H1 (cell line): ENCODE measurements at regions not wholly inside any gene's neighbourhood (a gene's known extent, or its start where the extent isn't known, plus 50 kb on each side); places are given as distances from the start of the nearest gene placed in this dataset.

ENCODE experiments used
- CTCF ChIA-PET: fragments of 300-600 bp; sonication (Branson Sonifier 250); formaldehyde crosslinking; loops from one replicate; lab custom pipeline; 2021; ENCODE audit not compliant: partially characterized antibody; lab: Charles Lee
- POLR2A ChIA-PET: fragments of 300-600 bp; sonication (Branson Sonifier 250); formaldehyde crosslinking; loops from one replicate; lab custom pipeline; 2021; ENCODE audit warnings: inconsistent platforms; ENCODE audit not compliant: partially characterized antibody; lab: Charles Lee
- DNase-seq, 2 experiments: peaks; one replicate each; pipeline versions ENCODE4 v3.0.0 to v3.0.0-alpha.2; 2010 to 2022; ENCODE audit warnings: low spot score in 2 of 2, low read depth in 1 of 2, mixed read lengths in 1 of 2
- FAIRE-seq: peaks from 2 replicates; lab custom pipeline; 2011; peaks lifted over from hg19 to GRCh38; lab: Jason Lieb, UNC
- H2AFZ ChIP-seq: 2 replicates; pipeline ENCODE4 v1.8.1; 2012; ENCODE audit warnings: low read length, inconsistent platforms
- H2AK5ac ChIP-seq: 2 replicates; pipeline ENCODE4 v1.6.1; 2013; ENCODE audit warnings: low read depth, low read length
- H2BK120ac ChIP-seq: replicated peaks from 2 replicates; pipeline ENCODE3; 2013; ENCODE audit warnings: low read depth, low read length, inconsistent platforms
- H2BK12ac ChIP-seq: 2 replicates; pipeline ENCODE4 v1.6.1; 2013; ENCODE audit warnings: low read depth, low read length
- H2BK15ac ChIP-seq: 2 replicates; pipeline ENCODE4 v1.6.1; 2013; ENCODE audit warnings: low read length
- H2BK20ac ChIP-seq: 2 replicates; pipeline ENCODE4 v1.6.1; 2013; ENCODE audit warnings: low read length
- H2BK5ac ChIP-seq: 2 replicates; pipeline ENCODE4 v1.6.1; 2013; ENCODE audit warnings: low read depth, low read length
- H3K14ac ChIP-seq: 2 replicates; pipeline ENCODE4 v1.6.1; 2013; ENCODE audit warnings: inconsistent platforms; ENCODE audit not compliant: insufficient read length
- H3K18ac ChIP-seq: 2 replicates; pipeline ENCODE4 v1.6.1; 2013; ENCODE audit warnings: low read length; ENCODE audit errors: extremely low read depth
- H3K23ac ChIP-seq: 2 replicates; pipeline ENCODE4 v1.6.1; 2013; ENCODE audit warnings: inconsistent platforms; ENCODE audit not compliant: insufficient read length
- H3K23me2 ChIP-seq: 2 replicates; pipeline ENCODE4 v1.6.1; 2013; ENCODE audit warnings: low read depth, low read length
- H3K27ac ChIP-seq: 2 replicates; pipeline ENCODE4 v1.6.1; 2011; ENCODE audit warnings: low read depth, low read length, inconsistent platforms
- H3K27me3 ChIP-seq, 4 experiments: replicated peaks in 1 of 4; 1 replicate in 1 of 4; 2 replicates in 3 of 4; pipeline versions ENCODE4 v1.6.1 to v1.8.1; 2011 to 2013; ENCODE audit warnings: low read length in 3 of 4, mild to moderate bottlenecking in 3 of 4, inconsistent platforms in 2 of 4, mixed read lengths in 2 of 4, moderate library complexity in 1 of 4; ENCODE audit not compliant: control insufficient read depth in 3 of 4, insufficient read depth in 3 of 4; ENCODE audit errors: extremely low read depth in 1 of 4
- H3K36me3 ChIP-seq, 4 experiments: 2 replicates each; pipeline versions ENCODE4 v1.6.1 to v1.8.1; 2011 to 2013; ENCODE audit warnings: mild to moderate bottlenecking in 4 of 4, low read length in 3 of 4, moderate library complexity in 2 of 4, control low read depth in 1 of 4, inconsistent platforms in 1 of 4; ENCODE audit not compliant: insufficient read depth in 4 of 4, control insufficient read depth in 2 of 4
- H3K4ac ChIP-seq: replicated peaks from 2 replicates; pipeline ENCODE3; 2013; ENCODE audit warnings: low read length, low read depth, mixed read lengths, inconsistent platforms; ENCODE audit not compliant: insufficient read length
- H3K4me1 ChIP-seq, 4 experiments: replicated peaks in 1 of 4; 1 replicate in 1 of 4; 2 replicates in 3 of 4; pipeline versions ENCODE4 v1.6.1 to v1.8.1; 2011 to 2013; ENCODE audit warnings: low read length in 3 of 4, inconsistent platforms in 2 of 4, mixed read lengths in 1 of 4; ENCODE audit not compliant: insufficient read depth in 4 of 4, control insufficient read depth in 3 of 4
- H3K4me2 ChIP-seq, 2 experiments: 2 replicates each; pipeline versions ENCODE4 v1.6.1 to v1.8.1; 2011 to 2013; ENCODE audit warnings: low read depth in 2 of 2, low read length in 2 of 2, control low read depth in 1 of 2, inconsistent platforms in 1 of 2, mild to moderate bottlenecking in 1 of 2; ENCODE audit not compliant: insufficient read depth in 1 of 2
- H3K4me3 ChIP-seq, 4 experiments: fragments of 200-600, 300-600 bp in 1 of 4; sonication (generic), shearing (Covaris generic), sonication (Bioruptor Twin) in 1 of 4; 2 replicates each; pipeline versions ENCODE4 v1.5.1 to v1.8.1; 2011 to 2016; ENCODE audit warnings: low read length in 4 of 4, low read depth in 3 of 4, control low read depth in 2 of 4, inconsistent platforms in 2 of 4, mild to moderate bottlenecking in 2 of 4, mixed read lengths in 1 of 4, moderate library complexity in 1 of 4; ENCODE audit not compliant: insufficient read depth in 2 of 4; ENCODE audit errors: extremely low read depth in 1 of 4
- H3K56ac ChIP-seq: replicated peaks from 2 replicates; pipeline ENCODE3; 2013; ENCODE audit warnings: low read depth, mild to moderate bottlenecking, mixed read lengths, low read length, inconsistent platforms; ENCODE audit not compliant: insufficient read length
- H3K79me1 ChIP-seq: 2 replicates; pipeline ENCODE4 v1.6.1; 2013; ENCODE audit warnings: low read depth, low read length, control low read depth
- H3K79me2 ChIP-seq, 2 experiments: 2 replicates each; pipeline versions ENCODE4 v1.6.1 to v1.8.1; 2012 to 2013; ENCODE audit warnings: low read length in 2 of 2, mild to moderate bottlenecking in 2 of 2, inconsistent platforms in 1 of 2; ENCODE audit not compliant: insufficient read depth in 2 of 2, control insufficient read depth in 1 of 2
- H3K9ac ChIP-seq, 4 experiments: replicated peaks in 1 of 4; 1 replicate in 1 of 4; 2 replicates in 3 of 4; pipeline versions ENCODE4 v1.6.1 to v1.8.1; 2011 to 2013; ENCODE audit warnings: low read depth in 3 of 4, low read length in 3 of 4, control low read depth in 2 of 4, mild to moderate bottlenecking in 2 of 4, moderate library complexity in 2 of 4, inconsistent platforms in 1 of 4; ENCODE audit errors: extremely low read depth in 1 of 4
- H3K9me3 ChIP-seq, 2 experiments: 2 replicates each; pipeline versions ENCODE4 v1.6.1 to v1.8.1; 2012 to 2013; ENCODE audit warnings: mild to moderate bottlenecking in 2 of 2, moderate library complexity in 2 of 2, control low read depth in 1 of 2, inconsistent platforms in 1 of 2, low read depth in 1 of 2, low read length in 1 of 2, mixed read lengths in 1 of 2; ENCODE audit not compliant: insufficient read depth in 2 of 2
- H4K20me1 ChIP-seq, 2 experiments: replicated peaks in 1 of 2; 2 replicates each; pipeline versions ENCODE3 to v1.8.1; 2011 to 2013; ENCODE audit warnings: inconsistent platforms in 2 of 2, low read length in 2 of 2, mild to moderate bottlenecking in 1 of 2; ENCODE audit not compliant: insufficient read depth in 2 of 2, control insufficient read depth in 1 of 2
- H4K5ac ChIP-seq: 2 replicates; pipeline ENCODE4 v1.6.1; 2013; ENCODE audit warnings: low read length, low read depth, mixed read lengths, inconsistent platforms; ENCODE audit not compliant: insufficient read length
- H4K8ac ChIP-seq: 2 replicates; pipeline ENCODE4 v1.8.0; 2013; ENCODE audit warnings: mild to moderate bottlenecking, moderate library complexity, low read length, inconsistent platforms; ENCODE audit not compliant: insufficient read depth; ENCODE audit errors: extremely low read depth
- H4K91ac ChIP-seq: replicated peaks from 2 replicates; pipeline ENCODE3; 2013; ENCODE audit warnings: low read length, mixed read lengths, inconsistent platforms; ENCODE audit not compliant: insufficient read length
- ATF2 ChIP-seq: IDR thresholded peaks from 2 replicates; pipeline ENCODE4 v1.6.1; 2012; ENCODE audit warnings: low read length, inconsistent platforms
- CEBPB ChIP-seq: IDR thresholded peaks from 2 replicates; pipeline ENCODE4 v1.6.1; 2012; ENCODE audit warnings: low read depth, low read length
- KDM4A ChIP-seq: IDR thresholded peaks from one replicate; pipeline ENCODE4 v1.7.1; 2012; ENCODE audit warnings: low read depth, mild to moderate bottlenecking, moderate library complexity, low read length, inconsistent platforms; ENCODE audit not compliant: severe bottlenecking
- PHF8 ChIP-seq: fragments of 200-600 bp; sonication (generic); conservative IDR thresholded peaks from 2 replicates; pipeline ENCODE4 v1.7.1; 2012; ENCODE audit warnings: low read depth, mild to moderate bottlenecking, inconsistent platforms, low read length, moderate library complexity
- WGBS, 2 experiments: shearing (Covaris generic) in 1 of 2; methylation state at CpG; one replicate each; pipeline versions ENCODE4 v1.1.6 to v1.1.7; 2013 to 2015; ENCODE audit warnings: low lambda C conversion rate in 2 of 2, mixed read lengths in 2 of 2, inconsistent platforms in 1 of 2, low coverage in 1 of 2, missing lambda C conversion rate in 1 of 2; ENCODE audit not compliant: insufficient replicate concordance in 2 of 2, insufficient coverage in 1 of 2, insufficient read length in 1 of 2; ENCODE audit errors: extremely low coverage in 1 of 2, missing lambda C conversion rate in 1 of 2; 5-methylcytosine and 5-hydroxymethylcytosine counted together
- TF ChIP-seq, protein P1 (sequence below), 3 experiments: IDR thresholded peaks; 1 replicate in 2 of 3; 2 replicates in 1 of 3; pipeline versions ENCODE4 v1.5.1 to v1.6.1; 2011; ENCODE audit warnings: low read length in 3 of 3, mild to moderate bottlenecking in 3 of 3, inconsistent platforms in 2 of 3, low read depth in 1 of 3, moderate library complexity in 1 of 3; ENCODE audit not compliant: insufficient read depth in 1 of 3; ENCODE audit errors: control extremely low read depth in 1 of 3

DNA sequence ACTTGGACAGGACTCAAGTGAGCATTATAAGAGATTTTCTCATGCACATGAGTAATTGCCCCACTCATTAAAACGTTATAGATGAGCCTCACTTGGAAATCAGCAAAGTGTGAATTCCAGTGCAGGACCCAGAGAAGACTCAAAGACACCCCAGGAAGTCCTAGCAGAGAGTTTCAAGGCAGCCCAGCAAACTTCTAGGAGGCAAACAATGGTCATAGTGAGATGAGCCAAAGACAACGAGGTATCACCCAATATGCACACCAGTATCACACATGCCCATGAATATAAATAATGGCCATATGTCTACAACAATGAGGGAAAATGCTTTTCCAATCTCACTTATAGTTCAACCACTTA is 245.9 kb downstream of the ACTL7B start:
- H3K4me3 ChIP-seq = no peak overlapping the region
- H3K14ac ChIP-seq = no peak overlapping the region
- H3K4ac ChIP-seq = no peak overlapping the region
- H4K5ac ChIP-seq = no peak overlapping the region
- no peak overlapping the region for H2BK5ac ChIP-seq
- no peaks in the 10 kb centered on the region for H3K36me3 ChIP-seq
- H3K9ac ChIP-seq = no peak overlapping the region
- no peaks in the 10 kb centered on the region for H3K23me2 ChIP-seq
- no peaks in the 10 kb centered on the region for H3K79me2 ChIP-seq
- H4K20me1 ChIP-seq = no peaks in the 10 kb centered on the region
- no peak overlapping the region for H4K8ac ChIP-seq
- H2BK20ac ChIP-seq = no peak overlapping the region
- no peaks in the 10 kb centered on the region for H3K4me1 ChIP-seq
- H4K91ac ChIP-seq = no peak overlapping the region
- DNase-seq = no peak
- no peak overlapping the region for H2BK12ac ChIP-seq
- H3K18ac ChIP-seq = no peak overlapping the region
- no peaks in the 10 kb centered on the region for H3K79me1 ChIP-seq
- no peak overlapping the region for H2BK15ac ChIP-seq
- no peaks in the 10 kb centered on the region for H3K27me3 ChIP-seq
- H3K4me2 ChIP-seq = no peak overlapping the region
- H2AFZ ChIP-seq = no peak overlapping the region
- no peak overlapping the region for H3K56ac ChIP-seq
- ChIA-PET CTCF (no interaction called here), POLR2A (no interaction called here)
- no peak for FAIRE-seq
- H3K23ac ChIP-seq = no peak overlapping the region
- H2BK120ac ChIP-seq = no peak overlapping the region
- H3K27ac ChIP-seq = no peak overlapping the region
- WGBS, 2 experiments = 74% methylated on average over 2 of the region's 2 CpGs; no CpG with 5 or more reads in 1 of the 2 experiments
- no peak overlapping the region for H2AK5ac ChIP-seq
- no peaks in the 10 kb centered on the region for H3K9me3 ChIP-seq
- no peak for TF ChIP-seq PHF8
- TF ChIP-seq CEBPB = no peak
- no peak for TF ChIP-seq KDM4A
- TF ChIP-seq, protein P1, sequence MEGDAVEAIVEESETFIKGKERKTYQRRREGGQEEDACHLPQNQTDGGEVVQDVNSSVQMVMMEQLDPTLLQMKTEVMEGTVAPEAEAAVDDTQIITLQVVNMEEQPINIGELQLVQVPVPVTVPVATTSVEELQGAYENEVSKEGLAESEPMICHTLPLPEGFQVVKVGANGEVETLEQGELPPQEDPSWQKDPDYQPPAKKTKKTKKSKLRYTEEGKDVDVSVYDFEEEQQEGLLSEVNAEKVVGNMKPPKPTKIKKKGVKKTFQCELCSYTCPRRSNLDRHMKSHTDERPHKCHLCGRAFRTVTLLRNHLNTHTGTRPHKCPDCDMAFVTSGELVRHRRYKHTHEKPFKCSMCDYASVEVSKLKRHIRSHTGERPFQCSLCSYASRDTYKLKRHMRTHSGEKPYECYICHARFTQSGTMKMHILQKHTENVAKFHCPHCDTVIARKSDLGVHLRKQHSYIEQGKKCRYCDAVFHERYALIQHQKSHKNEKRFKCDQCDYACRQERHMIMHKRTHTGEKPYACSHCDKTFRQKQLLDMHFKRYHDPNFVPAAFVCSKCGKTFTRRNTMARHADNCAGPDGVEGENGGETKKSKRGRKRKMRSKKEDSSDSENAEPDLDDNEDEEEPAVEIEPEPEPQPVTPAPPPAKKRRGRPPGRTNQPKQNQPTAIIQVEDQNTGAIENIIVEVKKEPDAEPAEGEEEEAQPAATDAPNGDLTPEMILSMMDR (IDR thresholded peaks at IDR 0.05; ENCODE audit: control extremely low read depth in 1 of 3, insufficient read depth in 1 of 3, low read depth in 1 of 3, low read length in 3 of 3) = no peak
- TF ChIP-seq ATF2 = no peak
